ENCODE measurements at regions not wholly inside any gene's neighbourhood (a gene's known extent, or its start where the extent isn't known, plus 50 kb on each side); places are given as distances from the start of the nearest gene placed in this dataset.
"Not testable (repeated sequence)": the region's sequence is repeated elsewhere in the genome, so short reads cannot be mapped to it uniquely, and the experiment has no call there.

- Mint-ChIP-seq H3K4me1 (ENCODE audit: unreplicated experiment) (no peaks in the 10 kb centered on the region), H3K4me3 (no peak overlapping the region), H3K27me3 (no peaks in the 10 kb centered on the region), H3K9me3 (no peaks in the 10 kb centered on the region), H3K27ac (no peak overlapping the region), H3K36me3 (no peaks in the 10 kb centered on the region)
- DNase-seq (ENCODE audit: extremely low spot score, unreplicated experiment) = no peak
- TF ChIP-seq CTCF (conservative IDR thresholded peaks at IDR 0.05) = no peak
Measured at GRCh38 chr4:30126351-30126750, 593.8 kb upstream of the PCDH7 start.

GRCh38 chr4:30148828-30149227 lies 571.3 kb upstream of the PCDH7 start:
- not testable (repeated sequence) for DNase-seq (ENCODE audit: extremely low spot score, unreplicated experiment); H3K4me1 Mint-ChIP-seq (ENCODE audit: unreplicated experiment); H3K36me3 Mint-ChIP-seq; H3K9me3 Mint-ChIP-seq; H3K27me3 Mint-ChIP-seq; H3K4me3 Mint-ChIP-seq; H3K27ac Mint-ChIP-seq

GRCh38 chr4:30149539-30149938 lies 570.6 kb upstream of the PCDH7 start:
- H3K27ac Mint-ChIP-seq; DNase-seq (ENCODE audit: extremely low spot score, unreplicated experiment): not testable (repeated sequence)

DNA sequence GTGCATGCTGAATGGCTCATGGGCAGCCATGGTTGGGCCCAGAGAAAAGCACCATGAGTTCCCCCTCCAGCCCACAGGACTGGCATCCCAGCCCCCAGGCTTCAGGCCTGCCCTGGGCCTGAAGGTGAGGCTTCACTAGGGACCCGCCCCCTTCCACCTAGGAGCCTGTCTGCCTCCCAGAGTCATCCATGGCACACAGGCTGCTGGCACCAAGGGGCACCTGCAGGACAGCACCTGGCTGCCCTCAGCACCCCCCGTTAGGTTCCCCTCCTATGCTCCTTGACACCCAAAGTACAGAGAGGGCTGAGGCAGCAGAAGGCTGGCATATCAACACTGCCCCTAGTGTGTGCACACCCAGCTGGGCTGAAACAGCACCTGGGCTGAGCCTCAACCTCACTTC lies 566.7 kb upstream of the PCDH7 start:
- H3K4me1 Mint-ChIP-seq (ENCODE audit: unreplicated experiment) = no peaks in the 10 kb centered on the region
- TF ChIP-seq CTCF (conservative IDR thresholded peaks at IDR 0.05) = no peak
- H3K27me3 Mint-ChIP-seq = no peaks in the 10 kb centered on the region
- H3K9me3 Mint-ChIP-seq = no peaks in the 10 kb centered on the region
- H3K36me3 Mint-ChIP-seq = no peaks in the 10 kb centered on the region
- H3K27ac Mint-ChIP-seq = no peak overlapping the region
- DNase-seq (ENCODE audit: extremely low spot score, unreplicated experiment) = no peak
- H3K4me3 Mint-ChIP-seq = no peak overlapping the region

More at GRCh38 chr4:30149539-30149938, 570.6 kb upstream of the PCDH7 start:
- H3K9me3 Mint-ChIP-seq; H3K27me3 Mint-ChIP-seq; H3K36me3 Mint-ChIP-seq; H3K4me1 Mint-ChIP-seq (ENCODE audit: unreplicated experiment); H3K4me3 Mint-ChIP-seq: not testable (repeated sequence)

- Mint-ChIP-seq H3K36me3 (no peaks in the 10 kb centered on the region), H3K27ac (no peak overlapping the region), H3K9me3 (no peaks in the 10 kb centered on the region), H3K4me1 (ENCODE audit: unreplicated experiment) (peaks cover 4% of the 10 kb centered on the region), H3K4me3 (no peak overlapping the region), H3K27me3 (no peaks in the 10 kb centered on the region)
- no peak for DNase-seq (ENCODE audit: extremely low spot score, unreplicated experiment)
- no peak for TF ChIP-seq CTCF (conservative IDR thresholded peaks at IDR 0.05)
Measured at GRCh38 chr4:30160140-30160539, 560.0 kb upstream of the PCDH7 start.

DNA sequence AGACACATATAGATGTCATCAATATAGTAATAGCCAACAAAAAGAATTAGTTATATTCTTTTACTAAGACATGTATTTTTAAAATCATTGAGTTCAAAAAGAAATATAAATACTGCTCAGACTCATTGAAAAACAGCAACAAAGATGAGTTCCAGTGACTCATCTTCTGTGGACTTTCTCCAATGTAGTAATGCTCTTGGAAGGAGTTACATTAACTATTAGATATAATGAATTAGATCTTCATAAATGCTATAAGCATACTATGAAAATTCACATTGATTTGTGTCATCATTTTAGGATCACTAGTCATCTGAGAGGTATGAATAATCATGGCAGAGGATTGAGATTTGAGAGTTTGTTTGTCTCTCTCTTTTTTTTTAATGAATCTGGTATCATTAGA lies 547.8 kb upstream of the PCDH7 start:
- DNase-seq (ENCODE audit: extremely low spot score, unreplicated experiment) = no peak
- no peak overlapping the region for H3K4me3 Mint-ChIP-seq
- H3K36me3 Mint-ChIP-seq = no peaks in the 10 kb centered on the region
- no peak for TF ChIP-seq CTCF (conservative IDR thresholded peaks at IDR 0.05)
- H3K4me1 Mint-ChIP-seq (ENCODE audit: unreplicated experiment) = no peaks in the 10 kb centered on the region
- no peaks in the 10 kb centered on the region for H3K9me3 Mint-ChIP-seq
- H3K27me3 Mint-ChIP-seq = no peaks in the 10 kb centered on the region
- H3K27ac Mint-ChIP-seq = no peak overlapping the region

DNA sequence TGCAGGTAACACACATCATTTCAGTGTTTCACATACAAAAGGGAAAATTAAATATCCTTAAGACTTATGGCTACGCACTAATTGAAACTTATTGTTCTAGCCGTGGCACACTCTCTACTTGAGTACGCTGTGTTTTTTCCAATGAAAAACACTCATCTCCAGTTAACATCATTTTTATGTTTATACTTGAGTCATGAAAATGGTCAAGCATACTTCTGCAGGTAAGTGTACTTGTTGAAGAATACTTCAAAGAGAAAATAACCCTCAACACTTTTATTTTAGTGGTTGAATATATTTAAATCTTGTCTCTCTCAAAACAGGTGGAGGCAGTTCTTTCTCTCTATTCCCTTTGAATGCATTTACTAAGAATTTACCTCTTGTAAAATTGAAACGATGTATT lies 538.7 kb upstream of the PCDH7 start:
- DNase-seq (ENCODE audit: extremely low spot score, unreplicated experiment) = no peak
- Mint-ChIP-seq H3K27ac (no peak overlapping the region), H3K4me3 (no peak overlapping the region), H3K36me3 (no peaks in the 10 kb centered on the region), H3K27me3 (no peaks in the 10 kb centered on the region), H3K4me1 (ENCODE audit: unreplicated experiment) (no peaks in the 10 kb centered on the region), H3K9me3 (no peaks in the 10 kb centered on the region)
- TF ChIP-seq CTCF (conservative IDR thresholded peaks at IDR 0.05) = no peak

Data from type B pancreatic cell (in vitro differentiated cells).